Stimulated activated naive CD4-positive, alpha-beta T cell (primary cell): ENCODE measurements at regions not wholly inside any gene's neighbourhood (a gene's known extent, or its start where the extent isn't known, plus 50 kb on each side); places are given as distances from the start of the nearest gene placed in this dataset.

Experiments
- DNase-seq, 6 experiments: peaks; one replicate each; lab custom pipeline; 2025; lab: John Stamatoyannopoulos, UW

- DNase-seq: no peak
These were observed 86.1 kb upstream of the POU3F1 start for GRCh38 chr1:38132681-38133080.

- no peak for DNase-seq
These were observed 84.5 kb upstream of the POU3F1 start for GRCh38 chr1:38131024-38131585.

GRCh38 chr1:38129971-38130370 lies 83.4 kb upstream of the POU3F1 start:
- DNase-seq: no peak

- no peak for DNase-seq
These were observed 82.9 kb upstream of the POU3F1 start for GRCh38 chr1:38129473-38129872.

GRCh38 chr1:38128926-38129453 lies 82.4 kb upstream of the POU3F1 start:
- DNase-seq: no peak

GRCh38 chr1:38128511-38128910 lies 81.9 kb upstream of the POU3F1 start:
- no peak for DNase-seq

GRCh38 chr1:38127428-38127827 lies 80.8 kb upstream of the POU3F1 start:
- DNase-seq: no peak

- no peak for DNase-seq
These were observed 80.4 kb upstream of the POU3F1 start for GRCh38 chr1:38126970-38127369.

- no peak for DNase-seq
These were observed 79.4 kb upstream of the POU3F1 start for GRCh38 chr1:38125837-38126520.

GRCh38 chr1:38125016-38125415 lies 78.4 kb upstream of the POU3F1 start:
- no peak for DNase-seq

- DNase-seq: no peak
These were observed 77.0 kb upstream of the POU3F1 start for GRCh38 chr1:38123356-38124135.

- DNase-seq: no peak
These were observed 74.7 kb upstream of the POU3F1 start for GRCh38 chr1:38121231-38121680.

- no peak for DNase-seq
These were observed 74.1 kb upstream of the POU3F1 start for GRCh38 chr1:38120552-38121230.

GRCh38 chr1:38118976-38119375 lies 72.4 kb upstream of the POU3F1 start:
- no peak for DNase-seq

- DNase-seq: no peak
These were observed 70.9 kb upstream of the POU3F1 start for GRCh38 chr1:38117444-38117887.

- DNase-seq: no peak
These were observed 69.1 kb upstream of the POU3F1 start for GRCh38 chr1:38115682-38116202.

GRCh38 chr1:38115226-38115625 lies 68.6 kb upstream of the POU3F1 start:
- DNase-seq: no peak

- no peak for DNase-seq
These were observed 67.8 kb upstream of the POU3F1 start for GRCh38 chr1:38114241-38115026.

- DNase-seq: no peak
These were observed 66.6 kb upstream of the POU3F1 start for GRCh38 chr1:38113159-38113666.

- no peak for DNase-seq
These were observed 65.0 kb upstream of the POU3F1 start for GRCh38 chr1:38111589-38111988.

GRCh38 chr1:38105267-38105666 lies 58.7 kb upstream of the POU3F1 start:
- DNase-seq: no peak
